ENCODE measurements at regions not wholly inside any gene's neighbourhood (a gene's known extent, or its start where the extent isn't known, plus 50 kb on each side); places are given as distances from the start of the nearest gene placed in this dataset.

GRCh38 chrY:10686414-10686813 is 1158.7 kb downstream of the TSPY10 start:
- Histone ChIP-seq H3K9ac (ENCODE audit: low read length) (no peak overlapping the region), H3K27me3 (ENCODE audit: control insufficient read depth in 1 of 2, insufficient read depth in 1 of 2, low read length in 2 of 2) (no peaks in the 10 kb centered on the region), H3K23ac (ENCODE audit: low read length in 2 of 2) (no peak overlapping the region), H3K79me1 (replicated peaks; ENCODE audit: low read length, poor library complexity, severe bottlenecking) (no peaks in the 10 kb centered on the region), H2BK15ac (ENCODE audit: low read depth, poor library complexity, severe bottlenecking) (no peak overlapping the region), H2BK5ac (ENCODE audit: low read depth, low read length, poor library complexity, severe bottlenecking) (no peak overlapping the region), H3K36me3 (ENCODE audit: control insufficient read depth in 1 of 2, insufficient read depth in 2 of 2, low read depth in 1 of 2, low read length in 2 of 2) (no peaks in the 10 kb centered on the region), H2AK5ac (ENCODE audit: low read length, severe bottlenecking) (no peak overlapping the region), H3K9me3 (ENCODE audit: control insufficient read depth, low read length) (no peaks in the 10 kb centered on the region), H2AFZ (ENCODE audit: low read depth, low read length) (no peak overlapping the region), H3K4ac (ENCODE audit: low read depth in 1 of 2, low read length in 2 of 2) (no peak overlapping the region), H3K14ac (ENCODE audit: low read length in 2 of 2) (no peak overlapping the region), H3K4me1 (ENCODE audit: control insufficient read depth, insufficient read depth, low read depth, low read length) (no peaks in the 10 kb centered on the region), H4K91ac (ENCODE audit: low read length) (no peak overlapping the region), H3K27ac (ENCODE audit: low read length, poor library complexity, severe bottlenecking) (no peak overlapping the region), H2BK12ac (ENCODE audit: low read length in 2 of 2) (no peak overlapping the region), H2BK120ac (ENCODE audit: low read depth, low read length) (no peak overlapping the region), H4K8ac (ENCODE audit: low read length) (no peak overlapping the region), H3K4me3 (ENCODE audit: insufficient read depth in 1 of 2, low read depth in 1 of 2, low read length in 2 of 2) (no peak overlapping the region), H3K4me2 (ENCODE audit: low read length, poor library complexity, severe bottlenecking) (no peak overlapping the region), H3K18ac (ENCODE audit: low read depth in 1 of 2, low read length in 2 of 2) (no peak overlapping the region)
- DNase-seq, result no peak
- WGBS, result 55% methylated on average over 6 of the region's 6 CpGs
